ENCODE measurements at regions not wholly inside any gene's neighbourhood (a gene's known extent, or its start where the extent isn't known, plus 50 kb on each side); places are given as distances from the start of the nearest gene placed in this dataset.
"Not testable (repeated sequence)": the region's sequence is repeated elsewhere in the genome, so short reads cannot be mapped to it uniquely, and the experiment has no call there.

GRCh38 chr5:67919532-67919931, 296.0 kb upstream of the PIK3R1 start:
- DNase-seq: not testable (repeated sequence)

GRCh38 chr5:67917561-67917960, 298.0 kb upstream of the PIK3R1 start:
- DNase-seq: no peak

GRCh38 chr5:67910546-67910945, 305.0 kb upstream of the PIK3R1 start:
- DNase-seq: no peak

GRCh38 chr5:67908126-67908765, 307.3 kb upstream of the PIK3R1 start:
- DNase-seq: no peak

GRCh38 chr5:67904366-67904765, 311.2 kb upstream of the PIK3R1 start:
- DNase-seq: no peak

- DNase-seq: no peak
Observed at GRCh38 chr5:67903656-67904055, 311.9 kb upstream of the PIK3R1 start.

- DNase-seq: no peak
Observed at GRCh38 chr5:67903121-67903520, 312.4 kb upstream of the PIK3R1 start.

- no peak for DNase-seq
Observed at GRCh38 chr5:67902497-67902830, 313.1 kb upstream of the PIK3R1 start.

GRCh38 chr5:67901814-67902496, 313.6 kb upstream of the PIK3R1 start:
- DNase-seq: no peak

- DNase-seq: peak; percentile 70
Observed at GRCh38 chr5:67900514-67900913, 315.0 kb upstream of the PIK3R1 start.

GRCh38 chr5:67897980-67898379, 317.6 kb upstream of the PIK3R1 start:
- DNase-seq: no peak

- DNase-seq: no peak
Observed at GRCh38 chr5:67897431-67897830, 318.1 kb upstream of the PIK3R1 start.

GRCh38 chr5:67896930-67897313, 318.6 kb upstream of the PIK3R1 start:
- DNase-seq: no peak

GRCh38 chr5:67896311-67896929, 319.1 kb upstream of the PIK3R1 start:
- DNase-seq: no peak

- DNase-seq: not testable (repeated sequence)
Observed at GRCh38 chr5:67889870-67890269, 325.7 kb upstream of the PIK3R1 start.

GRCh38 chr5:67887748-67888161, 327.8 kb upstream of the PIK3R1 start:
- no peak for DNase-seq

- DNase-seq: no peak
Observed at GRCh38 chr5:67886761-67887160, 328.8 kb upstream of the PIK3R1 start.

GRCh38 chr5:67880876-67881275, 334.7 kb upstream of the PIK3R1 start:
- DNase-seq: no peak

- no peak for DNase-seq
Observed at GRCh38 chr5:67880511-67880805, 335.1 kb upstream of the PIK3R1 start.

GRCh38 chr5:67879620-67880510, 335.7 kb upstream of the PIK3R1 start:
- DNase-seq: peak; percentile 31

GRCh38 chr5:67878933-67879332, 336.6 kb upstream of the PIK3R1 start:
- no peak for DNase-seq

GRCh38 chr5:67876371-67876770, 339.2 kb upstream of the PIK3R1 start:
- no peak for DNase-seq

GRCh38 chr5:67875601-67876000, 340.0 kb upstream of the PIK3R1 start:
- DNase-seq: peak; percentile 55
